Tibial nerve (tissue), 3 donors: ENCODE measurements at regions not wholly inside any gene's neighbourhood (a gene's known extent, or its start where the extent isn't known, plus 50 kb on each side); places are given as distances from the start of the nearest gene placed in this dataset.

ENCODE experiments used
- POLR2A ChIP-seq, 2 donors: fragments of 450-650 bp; IDR thresholded peaks; one replicate each; pipeline ENCODE4 v1.6.1; 2017; ENCODE audit warnings: antibody characterized with exemption in 2 of 2, mild to moderate bottlenecking in 2 of 2, moderate library complexity in 2 of 2
- TF ChIP-seq, protein P1 (sequence below), 5 experiments: fragments of 200-600 bp in 3 of 5; fragments of 450-650 bp in 2 of 5; sonication (generic) in 3 of 5; IDR thresholded peaks; one replicate each; pipeline ENCODE4 v1.5.1; 2016 to 2019; ENCODE audit warnings: antibody characterized with exemption in 5 of 5, mild to moderate bottlenecking in 3 of 5, moderate library complexity in 2 of 5

- TF ChIP-seq, protein P1, sequence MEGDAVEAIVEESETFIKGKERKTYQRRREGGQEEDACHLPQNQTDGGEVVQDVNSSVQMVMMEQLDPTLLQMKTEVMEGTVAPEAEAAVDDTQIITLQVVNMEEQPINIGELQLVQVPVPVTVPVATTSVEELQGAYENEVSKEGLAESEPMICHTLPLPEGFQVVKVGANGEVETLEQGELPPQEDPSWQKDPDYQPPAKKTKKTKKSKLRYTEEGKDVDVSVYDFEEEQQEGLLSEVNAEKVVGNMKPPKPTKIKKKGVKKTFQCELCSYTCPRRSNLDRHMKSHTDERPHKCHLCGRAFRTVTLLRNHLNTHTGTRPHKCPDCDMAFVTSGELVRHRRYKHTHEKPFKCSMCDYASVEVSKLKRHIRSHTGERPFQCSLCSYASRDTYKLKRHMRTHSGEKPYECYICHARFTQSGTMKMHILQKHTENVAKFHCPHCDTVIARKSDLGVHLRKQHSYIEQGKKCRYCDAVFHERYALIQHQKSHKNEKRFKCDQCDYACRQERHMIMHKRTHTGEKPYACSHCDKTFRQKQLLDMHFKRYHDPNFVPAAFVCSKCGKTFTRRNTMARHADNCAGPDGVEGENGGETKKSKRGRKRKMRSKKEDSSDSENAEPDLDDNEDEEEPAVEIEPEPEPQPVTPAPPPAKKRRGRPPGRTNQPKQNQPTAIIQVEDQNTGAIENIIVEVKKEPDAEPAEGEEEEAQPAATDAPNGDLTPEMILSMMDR (IDR thresholded peaks at IDR 0.05), result no peak
- TF ChIP-seq POLR2A (IDR thresholded peaks at IDR 0.05), result no peak
Measured at GRCh38 chr9:108224716-108225115, 631.1 kb downstream of the ACTL7B start.
